BJ (cell line): ENCODE measurements at regions not wholly inside any gene's neighbourhood (a gene's known extent, or its start where the extent isn't known, plus 50 kb on each side); places are given as distances from the start of the nearest gene placed in this dataset.

Source experiments
- CTCF ChIA-PET: fragments of 350-600 bp; formaldehyde crosslinking; extraction: SDS; loops from one replicate; lab custom pipeline; 2021; ENCODE audit warnings: antibody characterized with exemption, inconsistent platforms; lab: Yijun Ruan, JAX
- POLR2A ChIA-PET: fragments of 300-600 bp; sonication (Branson Sonifier 250); formaldehyde crosslinking; extraction: SDS; loops from one replicate; lab custom pipeline; 2021; ENCODE audit warnings: antibody characterized with exemption; lab: Charles Lee
- DNase-seq: peaks from one replicate; pipeline ENCODE4 v3.0.0-alpha.2; 2011; ENCODE audit warnings: low read depth
- H3K27me3 ChIP-seq: 2 replicates; pipeline ENCODE4 v1.6.0; 2011; ENCODE audit warnings: low read length; ENCODE audit not compliant: control insufficient read depth, insufficient read depth
- H3K36me3 ChIP-seq: 2 replicates; pipeline ENCODE4 v1.5.1; 2011; ENCODE audit warnings: low read length; ENCODE audit not compliant: control insufficient read depth, insufficient read depth
- H3K4me3 ChIP-seq: 2 replicates; pipeline ENCODE4 v1.5.1; 2011; ENCODE audit warnings: low read depth, mild to moderate bottlenecking, control low read depth, low read length
- CTCF ChIP-seq: IDR thresholded peaks from 2 replicates; pipeline ENCODE4 v1.5.1; 2011; ENCODE audit warnings: low read depth, mild to moderate bottlenecking, control low read depth, inconsistent platforms, low read length, moderate library complexity; ENCODE audit not compliant: insufficient read depth

- DNase-seq: no peak
- Histone ChIP-seq H3K27me3 (no peaks in the 10 kb centered on the region), H3K4me3 (no peak overlapping the region), H3K36me3 (no peaks in the 10 kb centered on the region)
- TF ChIP-seq CTCF: no peak
- CTCF ChIA-PET: no interaction called here
- POLR2A ChIA-PET: no interaction called here
Observed at GRCh38 chr13:30363725-30364124, 56.4 kb upstream of the KATNAL1 start.

GRCh38 chr13:30364133-30364532 lies 56.8 kb upstream of the KATNAL1 start:
- no peaks in the 10 kb centered on the region for H3K36me3 ChIP-seq
- H3K27me3 ChIP-seq: no peaks in the 10 kb centered on the region
- ChIA-PET POLR2A (interaction anchor here (0.6 kb wide), 1 partner anchor 31 kb away, joined by 3 read pairs; no protein-coding TSS in a partner anchor), CTCF (no interaction called here)
- TF ChIP-seq CTCF: no peak
- DNase-seq: no peak
- H3K4me3 ChIP-seq: no peak overlapping the region

- TF ChIP-seq CTCF: no peak
- Histone ChIP-seq H3K36me3 (no peaks in the 10 kb centered on the region), H3K27me3 (no peaks in the 10 kb centered on the region), H3K4me3 (no peak overlapping the region)
- DNase-seq: no peak
- ChIA-PET POLR2A (interaction anchor here (0.6 kb wide), 1 partner anchor 30 kb away, joined by 3 read pairs; no protein-coding TSS in a partner anchor), CTCF (no interaction called here)
Observed at GRCh38 chr13:30364876-30365275, 57.4 kb upstream of the UBE2L5 start.

GRCh38 chr13:30366088-30366487 lies 56.2 kb upstream of the UBE2L5 start:
- no peak for TF ChIP-seq CTCF
- no peak for DNase-seq
- Histone ChIP-seq H3K4me3 (no peak overlapping the region), H3K27me3 (no peaks in the 10 kb centered on the region), H3K36me3 (no peaks in the 10 kb centered on the region)
- ChIA-PET CTCF (interaction anchor here (1.0 to 1.8 kb wide), 3 partner anchors 17 to 42 kb away, joined by 3 to 4 read pairs (median 4); no protein-coding TSS in a partner anchor), POLR2A (no interaction called here)

GRCh38 chr13:30367296-30367695 lies 55.0 kb upstream of the UBE2L5 start:
- TF ChIP-seq CTCF: no peak
- Histone ChIP-seq H3K27me3 (no peaks in the 10 kb centered on the region), H3K36me3 (no peaks in the 10 kb centered on the region), H3K4me3 (no peak overlapping the region)
- ChIA-PET CTCF (interaction anchor here (1.8 kb wide), 1 partner anchor 16 kb away, joined by 4 read pairs; no protein-coding TSS in a partner anchor), POLR2A (no interaction called here)
- DNase-seq: no peak
